ENCODE measurements at regions not wholly inside any gene's neighbourhood (a gene's known extent, or its start where the extent isn't known, plus 50 kb on each side); places are given as distances from the start of the nearest gene placed in this dataset.

GRCh38 chr6:113293423-113293740, 563.8 kb upstream of the MARCKS start:
- TF ChIP-seq POLR2A (IDR thresholded peaks at IDR 0.05) (no peak), CTCF (IDR thresholded peaks at IDR 0.05) (no peak), EP300 (IDR thresholded peaks at IDR 0.05) (no peak)

All from ovary (tissue), 3 donors.